Lower lobe of right lung (tissue), 2 donors: ENCODE measurements at regions not wholly inside any gene's neighbourhood (a gene's known extent, or its start where the extent isn't known, plus 50 kb on each side); places are given as distances from the start of the nearest gene placed in this dataset.

Experiments
- ATAC-seq, 2 donors: fragments of 200-7000 bp; cut with Tn5 transposase; one replicate each; pipeline ENCODE4 v1.9.1; 2020 to 2022; ENCODE audit warnings: mild to moderate bottlenecking in 2 of 2, moderate library complexity in 2 of 2
- DNase-seq: peaks from one replicate; pipeline ENCODE4 v3.0.0-alpha.2; 2020
- H3K27ac ChIP-seq: fragments of 200-600 bp; one replicate; pipeline ENCODE4 v1.8.0; 2022
- H3K27me3 ChIP-seq: fragments of 200-600 bp; one replicate; pipeline ENCODE4 v1.8.0; 2022; ENCODE audit warnings: low read depth
- H3K36me3 ChIP-seq: fragments of 200-600 bp; one replicate; pipeline ENCODE4 v1.8.0; 2022; ENCODE audit warnings: mild to moderate bottlenecking
- H3K4me1 ChIP-seq: fragments of 200-600 bp; one replicate; pipeline ENCODE4 v1.8.0; 2022
- H3K4me3 ChIP-seq: fragments of 200-600 bp; one replicate; pipeline ENCODE4 v1.8.0; 2022; ENCODE audit warnings: mild to moderate bottlenecking
- H3K9me3 ChIP-seq: fragments of 200-600 bp; one replicate; pipeline ENCODE4 v1.8.0; 2022
- intact Hi-C: fragments of 100-400 bp; cut with DNase I; formaldehyde crosslinking; loops from one replicate; pipeline ENCODE4 v1.11.0; 2022
- TF ChIP-seq, protein P1 (sequence below): fragments of 200-600 bp; IDR thresholded peaks from one replicate; pipeline ENCODE4 v1.8.0; 2022; ENCODE audit warnings: antibody characterized with exemption, mild to moderate bottlenecking
- donor health status: DM: no; HTN: yes; CAD: no; lungs with severe emphysema.

DNA sequence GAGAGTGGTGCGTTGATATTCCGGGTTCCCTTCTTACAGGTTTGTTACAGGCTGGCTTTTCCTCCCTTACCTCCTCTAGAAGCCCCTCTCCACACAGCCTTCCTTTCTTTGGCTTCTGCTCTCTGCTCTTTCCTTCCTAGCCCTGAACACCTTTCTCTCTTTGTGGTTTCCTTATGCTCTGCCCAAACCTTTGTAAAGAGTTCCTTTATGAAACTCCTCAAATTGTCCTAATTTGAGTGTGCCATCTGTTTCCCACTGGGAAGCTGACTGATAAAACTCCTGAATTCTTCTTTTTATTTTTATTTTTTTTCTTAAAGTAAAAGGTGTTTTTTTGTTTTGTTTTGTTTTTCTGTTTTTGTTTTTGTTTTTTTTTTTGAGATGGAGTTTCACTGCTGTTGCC lies 60.1 kb upstream of the OTX2 start:
- H3K27ac ChIP-seq, result no peak overlapping the region
- H3K9me3 ChIP-seq, result no peaks in the 10 kb centered on the region
- ATAC-seq (no peak), DNase-seq (no peak)
- H3K4me3 ChIP-seq, result no peak overlapping the region
- TF ChIP-seq, protein P1, sequence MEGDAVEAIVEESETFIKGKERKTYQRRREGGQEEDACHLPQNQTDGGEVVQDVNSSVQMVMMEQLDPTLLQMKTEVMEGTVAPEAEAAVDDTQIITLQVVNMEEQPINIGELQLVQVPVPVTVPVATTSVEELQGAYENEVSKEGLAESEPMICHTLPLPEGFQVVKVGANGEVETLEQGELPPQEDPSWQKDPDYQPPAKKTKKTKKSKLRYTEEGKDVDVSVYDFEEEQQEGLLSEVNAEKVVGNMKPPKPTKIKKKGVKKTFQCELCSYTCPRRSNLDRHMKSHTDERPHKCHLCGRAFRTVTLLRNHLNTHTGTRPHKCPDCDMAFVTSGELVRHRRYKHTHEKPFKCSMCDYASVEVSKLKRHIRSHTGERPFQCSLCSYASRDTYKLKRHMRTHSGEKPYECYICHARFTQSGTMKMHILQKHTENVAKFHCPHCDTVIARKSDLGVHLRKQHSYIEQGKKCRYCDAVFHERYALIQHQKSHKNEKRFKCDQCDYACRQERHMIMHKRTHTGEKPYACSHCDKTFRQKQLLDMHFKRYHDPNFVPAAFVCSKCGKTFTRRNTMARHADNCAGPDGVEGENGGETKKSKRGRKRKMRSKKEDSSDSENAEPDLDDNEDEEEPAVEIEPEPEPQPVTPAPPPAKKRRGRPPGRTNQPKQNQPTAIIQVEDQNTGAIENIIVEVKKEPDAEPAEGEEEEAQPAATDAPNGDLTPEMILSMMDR, result no peak
- no peaks in the 10 kb centered on the region for H3K27me3 ChIP-seq
- H3K4me1 ChIP-seq, result no peaks in the 10 kb centered on the region
- H3K36me3 ChIP-seq, result no peaks in the 10 kb centered on the region
- intact Hi-C loops, result no loop called here

- intact Hi-C loops, result no loop called here
- Histone ChIP-seq H3K36me3 (no peaks in the 10 kb centered on the region), H3K27ac (no peak overlapping the region), H3K4me1 (no peaks in the 10 kb centered on the region), H3K27me3 (no peaks in the 10 kb centered on the region), H3K4me3 (no peak overlapping the region), H3K9me3 (no peaks in the 10 kb centered on the region)
- DNase-seq (no peak), ATAC-seq (no peak)
- TF ChIP-seq, protein P1, result no peak
Observed at GRCh38 chr14:56868660-56869059, 58.4 kb upstream of the OTX2 start.

- TF ChIP-seq, protein P1, result no peak
- H3K27me3 ChIP-seq, result no peaks in the 10 kb centered on the region
- DNase-seq (no peak), ATAC-seq (no peak)
- H3K4me3 ChIP-seq, result no peak overlapping the region
- no peak overlapping the region for H3K27ac ChIP-seq
- intact Hi-C loops, result no loop called here
- H3K36me3 ChIP-seq, result no peaks in the 10 kb centered on the region
- H3K4me1 ChIP-seq, result no peaks in the 10 kb centered on the region
- H3K9me3 ChIP-seq, result no peaks in the 10 kb centered on the region
Observed at GRCh38 chr14:56862836-56863235, 52.6 kb upstream of the OTX2 start.

GRCh38 chr14:56860441-56860840 lies 50.2 kb upstream of the OTX2 start:
- DNase-seq (no peak), ATAC-seq (no peak)
- intact Hi-C loops, result no loop called here
- Histone ChIP-seq H3K9me3 (no peaks in the 10 kb centered on the region), H3K36me3 (no peaks in the 10 kb centered on the region), H3K4me3 (no peak overlapping the region), H3K4me1 (no peaks in the 10 kb centered on the region), H3K27me3 (no peaks in the 10 kb centered on the region), H3K27ac (no peak overlapping the region)
- TF ChIP-seq, protein P1, result no peak
